GM18861 (cell line): ENCODE measurements at regions not wholly inside any gene's neighbourhood (a gene's known extent, or its start where the extent isn't known, plus 50 kb on each side); places are given as distances from the start of the nearest gene placed in this dataset.

ENCODE experiments used
- ATAC-seq: cut with Tn5 transposase; IDR thresholded peaks from one replicate; pipeline ENCODE4 v1.9.1; 2021; ENCODE audit not compliant: unreplicated experiment

DNA sequence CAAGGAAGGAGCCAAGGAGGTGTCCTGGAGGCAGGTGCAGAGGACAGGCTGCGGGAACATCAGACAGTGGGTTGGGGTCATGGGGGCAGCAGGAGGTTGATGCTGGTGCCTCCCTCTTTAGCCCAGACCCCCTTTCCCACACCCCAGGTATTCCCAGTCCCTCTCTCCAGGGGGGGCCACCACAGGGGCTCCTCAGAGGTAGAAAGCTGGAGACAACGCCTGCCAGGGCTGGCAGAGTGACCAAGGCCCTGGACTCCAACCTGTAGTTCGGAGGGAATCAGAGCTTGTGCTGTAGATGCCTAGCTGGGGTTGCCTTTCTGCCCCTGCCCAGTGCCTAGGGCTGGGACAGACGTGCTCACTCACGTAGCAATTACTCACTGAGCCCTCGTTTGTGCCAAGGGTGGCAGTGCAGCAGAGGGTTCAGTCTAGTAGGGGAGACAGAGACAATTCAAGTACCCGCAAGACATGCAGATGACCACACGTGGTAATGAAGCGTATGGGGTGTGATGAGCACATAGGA, 148.2 kb downstream of the PTPRU start:
- no peak for ATAC-seq

DNA sequence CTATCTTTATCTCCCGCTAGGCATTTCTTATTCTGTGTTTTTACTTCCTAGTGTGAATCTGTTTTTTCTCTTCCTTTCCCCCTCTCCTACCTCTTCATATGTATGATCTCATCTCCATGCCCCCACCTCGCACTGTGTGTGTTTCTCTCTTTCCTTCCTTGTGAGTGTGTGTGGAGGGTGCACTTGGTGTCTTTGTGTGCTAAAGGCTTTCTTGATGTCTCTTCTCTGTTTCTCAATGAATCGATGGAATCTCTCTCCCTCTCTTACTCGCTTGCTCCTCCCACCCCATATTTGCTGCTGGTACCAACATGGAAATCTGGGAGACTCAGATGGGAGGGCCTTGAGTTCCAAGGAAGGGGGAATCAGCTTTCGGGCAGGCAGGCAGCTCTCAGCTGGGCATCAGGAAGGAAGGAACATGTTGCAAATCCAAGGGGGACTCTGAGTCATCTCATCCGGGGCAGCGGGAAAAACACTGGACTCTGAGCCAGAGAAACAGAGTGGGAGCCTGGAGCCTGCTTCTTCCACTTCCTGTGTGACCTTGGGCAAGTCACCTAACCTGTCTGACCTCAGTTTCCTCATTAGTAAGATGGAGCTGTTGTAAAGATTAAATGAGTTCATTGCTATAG, 147.5 kb downstream of the PTPRU start:
- no peak for ATAC-seq

DNA sequence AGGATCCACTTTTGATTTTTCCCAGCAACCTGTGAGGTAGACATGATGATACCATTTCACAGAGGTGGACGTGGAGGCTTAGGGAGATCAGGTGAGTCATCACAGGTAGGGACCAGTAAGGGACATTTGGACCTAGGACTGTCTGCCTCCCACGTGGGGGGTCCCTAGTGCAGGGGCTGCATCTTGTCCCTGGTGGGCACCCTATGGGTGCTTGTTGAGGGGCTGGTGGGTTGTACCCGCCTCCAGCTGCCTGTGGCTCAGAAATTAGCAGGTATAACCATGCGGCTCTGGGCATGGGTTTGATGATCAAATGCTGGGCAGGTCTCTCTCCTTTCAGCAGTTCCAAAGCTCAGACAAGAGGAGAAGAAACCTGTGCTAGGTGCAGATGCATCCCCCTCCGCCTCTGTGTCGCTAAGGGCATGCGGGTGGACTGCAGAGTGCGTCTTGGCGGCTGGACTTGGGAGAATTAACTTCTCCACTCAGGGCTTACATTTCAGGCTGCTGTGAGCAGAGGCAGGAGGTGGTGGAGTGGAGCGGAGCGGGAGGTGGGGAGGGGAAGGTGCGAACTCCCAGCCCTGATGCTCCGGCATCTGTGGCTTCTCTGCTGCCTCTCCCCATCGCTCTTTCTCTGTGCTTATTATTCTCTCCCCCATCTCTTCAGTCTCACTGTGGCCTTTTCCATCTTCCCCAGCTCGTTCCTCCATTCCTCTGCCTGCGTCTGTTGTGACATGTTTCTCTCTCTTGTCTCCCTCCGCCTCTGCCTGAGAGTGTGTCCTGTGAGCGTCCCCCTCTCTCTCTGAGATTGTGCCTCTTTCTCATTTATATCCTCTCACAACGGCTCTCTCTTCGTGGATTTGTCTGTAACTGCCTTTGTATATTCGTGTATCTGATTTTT, 146.8 kb downstream of the PTPRU start:
- ATAC-seq = no peak

DNA sequence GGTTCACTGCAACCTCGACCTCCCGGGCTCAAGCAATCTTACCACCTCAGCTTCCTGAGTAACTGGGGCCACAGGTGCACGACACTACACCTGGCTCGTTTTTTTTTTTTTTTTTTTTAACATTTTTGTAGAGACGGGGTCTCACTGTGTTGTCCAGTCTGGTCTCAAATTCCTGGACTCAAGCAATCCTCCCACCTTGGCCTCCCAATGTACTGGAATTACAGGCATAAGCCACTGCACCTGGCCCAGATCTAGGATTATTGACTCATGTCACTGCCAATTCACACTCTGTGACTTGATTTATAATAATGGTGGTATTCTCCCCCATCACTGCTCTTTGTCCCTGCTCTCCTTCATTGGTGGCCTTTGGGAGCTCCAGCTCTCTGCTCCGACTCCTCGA, 145.1 kb downstream of the PTPRU start:
- ATAC-seq = no peak

DNA sequence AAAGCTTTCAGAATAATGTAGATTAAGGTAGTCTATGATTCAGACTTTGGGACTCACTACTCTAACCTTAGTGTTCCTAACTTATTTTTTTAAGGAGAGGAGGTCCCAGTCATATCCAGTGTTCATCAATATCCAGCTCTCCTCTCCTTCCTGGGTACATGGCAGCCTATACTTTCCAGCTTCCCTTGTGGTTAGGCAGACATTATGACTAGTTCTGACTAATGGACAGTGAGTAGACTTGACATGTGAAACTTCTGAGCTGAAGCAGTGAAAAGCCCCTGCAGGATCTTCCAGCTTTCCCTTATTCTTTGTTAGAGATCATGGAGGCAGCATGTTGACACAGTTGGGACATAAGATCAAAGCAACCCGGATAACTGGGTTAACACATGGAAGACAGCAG, 144.2 kb downstream of the PTPRU start:
- ATAC-seq = no peak

DNA sequence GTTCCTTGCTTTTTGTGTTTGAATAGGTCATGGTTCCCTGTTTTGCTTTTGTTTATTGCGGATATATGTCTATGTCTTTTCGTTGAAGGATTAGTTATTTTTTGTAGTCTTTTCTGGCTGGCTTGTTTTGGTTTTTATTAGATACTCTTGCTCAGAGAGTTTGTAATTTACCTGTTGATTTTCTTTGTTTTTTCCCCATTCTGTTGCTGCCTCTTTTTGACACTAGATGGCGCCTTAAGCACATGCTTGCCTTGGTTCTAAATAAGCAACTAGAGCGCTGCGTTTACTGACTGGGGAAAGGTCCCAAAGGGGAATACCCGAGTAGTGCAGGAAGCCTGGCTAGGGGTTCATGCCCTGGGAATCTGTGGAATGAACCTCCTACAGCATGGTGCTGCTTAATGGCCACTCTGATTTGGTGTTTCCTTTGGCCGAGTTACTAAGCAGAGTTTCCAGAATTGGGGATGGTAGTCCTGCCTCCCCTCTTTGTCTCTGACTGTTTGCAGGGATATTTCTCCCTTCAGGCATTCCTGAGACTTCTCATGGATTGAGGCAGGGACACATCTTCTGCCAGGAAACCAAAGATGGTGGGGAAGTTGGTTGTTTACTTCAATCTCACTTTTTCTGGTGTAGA, 143.2 kb downstream of the PTPRU start:
- ATAC-seq = no peak
